ENCODE measurements at regions not wholly inside any gene's neighbourhood (a gene's known extent, or its start where the extent isn't known, plus 50 kb on each side); places are given as distances from the start of the nearest gene placed in this dataset.

GRCh38 chr3:106206613-106207012, 337.8 kb upstream of the CBLB start:
- H3K9me3 ChIP-seq (ENCODE audit: control insufficient read depth in 4 of 4, low read length in 3 of 4): peaks cover 0 to 1% (median 0%) of the 10 kb centered on the region in 4 donors
- no peak overlapping the region for H3K27ac ChIP-seq (ENCODE audit: low read depth in 1 of 2, low read length in 2 of 2)
- no peak for TF ChIP-seq EGR1 (IDR thresholded peaks at IDR 0.05; ENCODE audit: low read depth in 2 of 2)
- TF ChIP-seq, protein P1, sequence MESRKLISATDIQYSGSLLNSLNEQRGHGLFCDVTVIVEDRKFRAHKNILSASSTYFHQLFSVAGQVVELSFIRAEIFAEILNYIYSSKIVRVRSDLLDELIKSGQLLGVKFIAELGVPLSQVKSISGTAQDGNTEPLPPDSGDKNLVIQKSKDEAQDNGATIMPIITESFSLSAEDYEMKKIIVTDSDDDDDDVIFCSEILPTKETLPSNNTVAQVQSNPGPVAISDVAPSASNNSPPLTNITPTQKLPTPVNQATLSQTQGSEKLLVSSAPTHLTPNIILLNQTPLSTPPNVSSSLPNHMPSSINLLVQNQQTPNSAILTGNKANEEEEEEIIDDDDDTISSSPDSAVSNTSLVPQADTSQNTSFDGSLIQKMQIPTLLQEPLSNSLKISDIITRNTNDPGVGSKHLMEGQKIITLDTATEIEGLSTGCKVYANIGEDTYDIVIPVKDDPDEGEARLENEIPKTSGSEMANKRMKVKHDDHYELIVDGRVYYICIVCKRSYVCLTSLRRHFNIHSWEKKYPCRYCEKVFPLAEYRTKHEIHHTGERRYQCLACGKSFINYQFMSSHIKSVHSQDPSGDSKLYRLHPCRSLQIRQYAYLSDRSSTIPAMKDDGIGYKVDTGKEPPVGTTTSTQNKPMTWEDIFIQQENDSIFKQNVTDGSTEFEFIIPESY (IDR thresholded peaks at IDR 0.05): no peak
- TF ChIP-seq REST (IDR thresholded peaks at IDR 0.05): no peak
- no peak for TF ChIP-seq NR2F2 (IDR thresholded peaks at IDR 0.05)
- no peak for TF ChIP-seq RAD21 (IDR thresholded peaks at IDR 0.05)
- TF ChIP-seq HNF4G (IDR thresholded peaks at IDR 0.05): no peak
- no peak for TF ChIP-seq HNF4A (conservative IDR thresholded peaks at IDR 0.05)
- no peak for TF ChIP-seq ATF3 (IDR thresholded peaks at IDR 0.05)
- TF ChIP-seq SP1 (IDR thresholded peaks at IDR 0.05): no peak
- TF ChIP-seq MAX (IDR thresholded peaks at IDR 0.05): no peak
- TF ChIP-seq RXRA (IDR thresholded peaks at IDR 0.05): no peak
- no peak for TF ChIP-seq JUND (IDR thresholded peaks at IDR 0.05)
- TF ChIP-seq TAF1 (conservative IDR thresholded peaks at IDR 0.05): no peak
- TF ChIP-seq CTCF (IDR thresholded peaks at IDR 0.05; ENCODE audit: low read depth, low read length, missing input control): no peak
- no peak for TF ChIP-seq FOXA1 (IDR thresholded peaks at IDR 0.05)
- TF ChIP-seq GABPA (IDR thresholded peaks at IDR 0.05 in 1 of 2, conservative IDR thresholded peaks at IDR 0.05 in 1 of 2): no peak
- no peak for TF ChIP-seq YY1 (IDR thresholded peaks at IDR 0.05)
- no peak for TF ChIP-seq FOXA2 (IDR thresholded peaks at IDR 0.05)
- no peak overlapping the region for H3K4me3 ChIP-seq (ENCODE audit: low read depth in 1 of 3, low read length in 3 of 3)
- H3K4me1 ChIP-seq (ENCODE audit: control insufficient read depth in 4 of 4, insufficient read depth in 4 of 4, low read length in 3 of 4): no peaks in the 10 kb centered on the region
- no peaks in the 10 kb centered on the region for H3K27me3 ChIP-seq (ENCODE audit: control insufficient read depth in 4 of 4, insufficient read depth in 4 of 4, low read length in 3 of 4)
- no peak for DNase-seq (ENCODE audit: low spot score)
- no peaks in the 10 kb centered on the region for H3K36me3 ChIP-seq (ENCODE audit: control insufficient read depth in 4 of 4, insufficient read depth in 3 of 4, low read depth in 1 of 4, low read length in 3 of 4)
- 59% methylated on average over 5 of the region's 5 CpGs for WGBS
- H3K9ac ChIP-seq (ENCODE audit: low read depth in 1 of 2, low read length in 2 of 2): no peak overlapping the region

Measured in liver (tissue), 8 donors.